Cardiac fibroblast (primary cell): ENCODE measurements at regions not wholly inside any gene's neighbourhood (a gene's known extent, or its start where the extent isn't known, plus 50 kb on each side); places are given as distances from the start of the nearest gene placed in this dataset.

ENCODE experiments used
- DNase-seq, 2 donors: peaks; one replicate each; pipeline versions ENCODE4 v3.0.0 to v3.0.0-alpha.2; 2010; ENCODE audit warnings: low read depth in 2 of 2
- H3K4me3 ChIP-seq, 2 donors: replicated peaks in 1 of 2; 1 replicate in 1 of 2; 2 replicates in 1 of 2; pipeline ENCODE4 v1.5.1; 2011; ENCODE audit warnings: low read depth in 2 of 2, low read length in 2 of 2, mild to moderate bottlenecking in 2 of 2, moderate library complexity in 1 of 2
- TF ChIP-seq, protein P1 (sequence below): IDR thresholded peaks from one replicate; pipeline ENCODE4 v1.5.1; 2011; ENCODE audit warnings: low read depth, mild to moderate bottlenecking, low read length, inconsistent platforms

- no peak for DNase-seq
- TF ChIP-seq, protein P1, sequence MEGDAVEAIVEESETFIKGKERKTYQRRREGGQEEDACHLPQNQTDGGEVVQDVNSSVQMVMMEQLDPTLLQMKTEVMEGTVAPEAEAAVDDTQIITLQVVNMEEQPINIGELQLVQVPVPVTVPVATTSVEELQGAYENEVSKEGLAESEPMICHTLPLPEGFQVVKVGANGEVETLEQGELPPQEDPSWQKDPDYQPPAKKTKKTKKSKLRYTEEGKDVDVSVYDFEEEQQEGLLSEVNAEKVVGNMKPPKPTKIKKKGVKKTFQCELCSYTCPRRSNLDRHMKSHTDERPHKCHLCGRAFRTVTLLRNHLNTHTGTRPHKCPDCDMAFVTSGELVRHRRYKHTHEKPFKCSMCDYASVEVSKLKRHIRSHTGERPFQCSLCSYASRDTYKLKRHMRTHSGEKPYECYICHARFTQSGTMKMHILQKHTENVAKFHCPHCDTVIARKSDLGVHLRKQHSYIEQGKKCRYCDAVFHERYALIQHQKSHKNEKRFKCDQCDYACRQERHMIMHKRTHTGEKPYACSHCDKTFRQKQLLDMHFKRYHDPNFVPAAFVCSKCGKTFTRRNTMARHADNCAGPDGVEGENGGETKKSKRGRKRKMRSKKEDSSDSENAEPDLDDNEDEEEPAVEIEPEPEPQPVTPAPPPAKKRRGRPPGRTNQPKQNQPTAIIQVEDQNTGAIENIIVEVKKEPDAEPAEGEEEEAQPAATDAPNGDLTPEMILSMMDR = no peak
- H3K4me3 ChIP-seq = no peak overlapping the region
Observed at GRCh38 chr4:18923496-18924161, 902.1 kb upstream of the LCORL start.

DNA sequence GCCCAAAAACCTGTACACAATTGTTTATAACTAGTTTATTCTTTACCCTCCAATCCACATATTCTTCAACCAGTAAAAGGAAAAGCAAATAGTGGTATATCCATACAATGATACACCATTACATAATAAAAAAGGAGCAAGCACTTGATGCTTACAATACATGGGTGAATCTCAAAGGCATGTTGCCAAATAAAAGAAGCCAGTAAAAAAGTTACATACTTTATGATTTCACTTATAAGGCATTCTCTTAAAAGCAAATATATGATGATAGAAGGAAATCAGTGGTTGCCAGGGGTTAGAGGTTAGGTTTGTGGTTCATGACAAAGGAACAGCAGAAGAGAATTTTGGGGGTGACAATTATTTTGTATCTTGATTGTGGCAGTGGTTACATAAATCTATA, 896.1 kb upstream of the LCORL start:
- TF ChIP-seq, protein P1 = no peak
- no peak for DNase-seq
- no peak overlapping the region for H3K4me3 ChIP-seq

DNA sequence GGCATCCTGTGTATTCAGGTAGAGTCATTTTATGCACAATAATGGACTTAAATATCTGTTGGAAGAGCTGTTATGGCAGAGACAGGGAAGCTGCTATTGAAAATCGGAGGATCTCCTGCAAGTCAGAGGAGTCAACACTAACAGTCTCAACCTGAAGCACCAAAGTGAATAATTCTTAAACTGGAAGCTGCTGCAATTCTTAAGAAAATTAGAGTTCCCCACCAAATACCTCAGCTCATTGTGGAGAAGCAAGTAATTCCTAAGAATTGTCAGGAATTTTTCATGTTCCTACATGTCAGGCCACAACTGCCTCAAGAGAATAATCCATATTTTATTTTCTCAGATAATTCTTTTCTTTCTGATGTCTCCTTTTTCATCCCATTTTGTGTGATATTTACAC, 892.6 kb upstream of the LCORL start:
- no peak overlapping the region for H3K4me3 ChIP-seq
- TF ChIP-seq, protein P1 = no peak
- DNase-seq = no peak

DNA sequence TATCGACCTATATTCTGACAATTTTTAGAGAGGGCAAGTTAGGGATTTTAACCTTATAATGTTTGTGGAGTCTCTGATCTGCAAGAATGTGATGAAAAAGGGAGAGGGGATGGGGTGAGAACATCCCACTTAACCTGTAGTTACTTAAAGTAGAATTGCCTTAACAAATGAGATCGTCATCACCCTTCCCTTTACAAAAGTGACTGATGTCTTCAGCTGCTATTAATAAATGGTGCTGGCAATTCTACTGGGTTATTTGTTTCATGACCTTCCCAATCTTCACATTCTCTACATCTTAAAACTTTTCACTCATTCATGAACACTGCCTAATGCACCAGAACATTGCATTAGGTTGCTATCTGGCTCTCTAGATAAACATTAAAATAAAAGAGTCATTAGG, 873.4 kb upstream of the LCORL start:
- no peak overlapping the region for H3K4me3 ChIP-seq
- TF ChIP-seq, protein P1 = no peak
- DNase-seq = no peak

GRCh38 chr4:18882468-18882867, 860.9 kb upstream of the LCORL start:
- no peak overlapping the region for H3K4me3 ChIP-seq
- peak; percentile 41 to 57 for DNase-seq
- TF ChIP-seq, protein P1 = no peak

DNA sequence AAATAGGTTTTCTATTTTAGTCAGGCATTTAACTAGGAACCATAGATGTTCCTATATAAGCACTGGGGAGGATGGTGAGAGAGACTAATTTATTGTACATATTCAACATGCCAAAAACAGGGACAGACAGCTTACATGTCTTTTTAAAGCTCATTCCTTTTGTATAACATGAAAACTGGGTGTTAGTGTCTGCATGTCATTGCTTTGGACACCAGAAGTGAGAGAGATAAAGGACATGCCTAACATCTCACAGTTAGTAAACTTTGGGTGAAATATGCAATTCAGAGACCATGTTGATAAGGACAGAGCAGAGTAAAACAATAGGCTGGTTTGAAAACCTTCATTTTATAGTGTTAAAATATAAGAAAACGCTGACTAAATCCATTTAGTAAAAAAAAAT, 860.0 kb upstream of the LCORL start:
- no peak overlapping the region for H3K4me3 ChIP-seq
- TF ChIP-seq, protein P1 = no peak
- DNase-seq = no peak

- no peak for DNase-seq
- no peak overlapping the region for H3K4me3 ChIP-seq
- TF ChIP-seq, protein P1 = no peak
Observed at GRCh38 chr4:18880871-18881270, 859.3 kb upstream of the LCORL start.
